CD4-positive, alpha-beta memory T cell (primary cell): ENCODE measurements at regions not wholly inside any gene's neighbourhood (a gene's known extent, or its start where the extent isn't known, plus 50 kb on each side); places are given as distances from the start of the nearest gene placed in this dataset.

Source experiments
- CTCF ChIA-PET: fragments of 350-600 bp; sonication (Branson Sonifier 250); formaldehyde crosslinking; loops from one replicate; lab custom pipeline; 2021; ENCODE audit warnings: inconsistent platforms; ENCODE audit not compliant: partially characterized antibody; lab: Charles Lee
- POLR2A ChIA-PET: fragments of 350-600 bp; sonication (Branson Sonifier 250); formaldehyde crosslinking; loops from one replicate; lab custom pipeline; 2021; ENCODE audit not compliant: partially characterized antibody; lab: Charles Lee
- DNase-seq, 5 donors: peaks; one replicate each; pipeline versions ENCODE4 v3.0.0 to v3.0.0-alpha.2; 2020 to 2022; ENCODE audit warnings: mixed read lengths in 1 of 5
- H3K27ac ChIP-seq: one replicate; pipeline ENCODE4 v1.7.0; 2013; ENCODE audit warnings: low read depth, low read length
- H3K27me3 ChIP-seq: 2 replicates; pipeline ENCODE4 v1.7.0; 2013; ENCODE audit warnings: mild to moderate bottlenecking, low read length, moderate library complexity; ENCODE audit not compliant: insufficient read depth
- H3K36me3 ChIP-seq: 2 replicates; pipeline ENCODE4 v1.7.0; 2013; ENCODE audit warnings: mild to moderate bottlenecking, low read length, moderate library complexity; ENCODE audit not compliant: insufficient read depth
- H3K4me1 ChIP-seq: 2 replicates; pipeline ENCODE4 v1.7.0; 2013; ENCODE audit warnings: mild to moderate bottlenecking, low read length, moderate library complexity; ENCODE audit not compliant: insufficient read depth
- H3K4me3 ChIP-seq, 2 donors: one replicate each; pipeline ENCODE4 v1.7.0; 2013; ENCODE audit warnings: low read length in 2 of 2, mild to moderate bottlenecking in 1 of 2
- H3K9me3 ChIP-seq, 2 donors: one replicate each; pipeline ENCODE4 v1.7.0; 2013; ENCODE audit warnings: low read length in 2 of 2, control low read depth in 1 of 2; ENCODE audit not compliant: control insufficient read depth in 1 of 2
- H3K27ac Mint-ChIP-seq, 7 donors: one replicate each; pipeline ENCODE4 v1.8.0; 2020 to 2021; ENCODE audit warnings: mixed read lengths in 7 of 7, mild to moderate bottlenecking in 6 of 7, inconsistent platforms in 3 of 7, moderate library complexity in 3 of 7
- H3K27me3 Mint-ChIP-seq, 2 donors: one replicate each; pipeline ENCODE4 v1.8.0; 2020 to 2021; ENCODE audit warnings: mixed read lengths in 2 of 2
- H3K36me3 Mint-ChIP-seq, 2 donors: one replicate each; pipeline ENCODE4 v1.8.0; 2020 to 2021; ENCODE audit warnings: mixed read lengths in 2 of 2, inconsistent platforms in 1 of 2, mild to moderate bottlenecking in 1 of 2
- H3K4me1 Mint-ChIP-seq, 4 donors: one replicate each; pipeline ENCODE4 v1.8.0; 2020 to 2021; ENCODE audit warnings: mixed read lengths in 4 of 4, mild to moderate bottlenecking in 1 of 4
- H3K4me3 Mint-ChIP-seq, 8 donors: one replicate each; pipeline ENCODE4 v1.8.0; 2020 to 2021; ENCODE audit warnings: mixed read lengths in 8 of 8, mild to moderate bottlenecking in 7 of 8, moderate library complexity in 6 of 8, inconsistent platforms in 3 of 8
- H3K9me3 Mint-ChIP-seq, 8 donors: one replicate each; pipeline ENCODE4 v1.8.0; 2020 to 2021; ENCODE audit warnings: mixed read lengths in 8 of 8, mild to moderate bottlenecking in 5 of 8, inconsistent platforms in 3 of 8, moderate library complexity in 1 of 8
- intact Hi-C: fragments of 100-400 bp; cut with micrococcal nuclease; formaldehyde crosslinking; loops from one replicate; pipeline ENCODE4 v1.15.1; 2023

- H3K36me3 ChIP-seq = no peaks in the 10 kb centered on the region
- CTCF ChIA-PET = no interaction called here
- Mint-ChIP-seq H3K9me3 (no peaks in the 10 kb centered on the region), H3K27ac (no peak overlapping the region), H3K4me1 (peaks cover 0 to 1% (median 0%) of the 10 kb centered on the region in 4 donors), H3K36me3 (no peaks in the 10 kb centered on the region), H3K27me3 (peaks cover 29 to 48% of the 10 kb centered on the region in 2 donors), H3K4me3 (no peak overlapping the region)
- no peak overlapping the region for H3K4me3 ChIP-seq
- intact Hi-C loops = no loop called here
- DNase-seq = no peak
- no peaks in the 10 kb centered on the region for H3K4me1 ChIP-seq
- no peaks in the 10 kb centered on the region for H3K27me3 ChIP-seq
- no peaks in the 10 kb centered on the region for H3K9me3 ChIP-seq
- POLR2A ChIA-PET = no interaction called here
- no peak overlapping the region for H3K27ac ChIP-seq
Measured at GRCh38 chr17:79476074-79476652, 134.7 kb downstream of the RBFOX3 start.

- Mint-ChIP-seq H3K4me1 (peaks cover 0 to 1% (median 0%) of the 10 kb centered on the region in 4 donors), H3K9me3 (no peaks in the 10 kb centered on the region), H3K27ac (no peak overlapping the region), H3K27me3 (peaks cover 27 to 51% of the 10 kb centered on the region in 2 donors), H3K4me3 (no peak overlapping the region), H3K36me3 (no peaks in the 10 kb centered on the region)
- no peak overlapping the region for H3K4me3 ChIP-seq
- no peak for DNase-seq
- H3K27ac ChIP-seq = no peak overlapping the region
- no peaks in the 10 kb centered on the region for H3K9me3 ChIP-seq
- H3K4me1 ChIP-seq = no peaks in the 10 kb centered on the region
- no peaks in the 10 kb centered on the region for H3K27me3 ChIP-seq
- intact Hi-C loops = no loop called here
- H3K36me3 ChIP-seq = no peaks in the 10 kb centered on the region
- ChIA-PET POLR2A (no interaction called here), CTCF (no interaction called here)
Measured at GRCh38 chr17:79473876-79474440, 136.9 kb downstream of the RBFOX3 start.

- peaks cover 26 to 49% of the 10 kb centered on the region in 2 donors for H3K27me3 Mint-ChIP-seq
- H3K9me3 ChIP-seq = no peaks in the 10 kb centered on the region
Measured at GRCh38 chr17:79473111-79473875, 137.6 kb downstream of the RBFOX3 start.

GRCh38 chr17:79470754-79471153 lies 140.1 kb downstream of the RBFOX3 start:
- H3K4me3 ChIP-seq = no peak overlapping the region
- no peak overlapping the region for H3K27ac ChIP-seq
- H3K4me3 Mint-ChIP-seq = no peak overlapping the region
- H3K27me3 Mint-ChIP-seq = peaks cover 17 to 40% of the 10 kb centered on the region in 2 donors
- ChIA-PET CTCF (no interaction called here), POLR2A (no interaction called here)
- H3K27me3 ChIP-seq = peaks cover 5% of the 10 kb centered on the region
- H3K36me3 Mint-ChIP-seq = no peaks in the 10 kb centered on the region
- H3K4me1 Mint-ChIP-seq = peaks cover 0 to 1% (median 0%) of the 10 kb centered on the region in 4 donors
- no peaks in the 10 kb centered on the region for H3K4me1 ChIP-seq
- H3K27ac Mint-ChIP-seq = no peak overlapping the region
- intact Hi-C loops = no loop called here
- H3K9me3 Mint-ChIP-seq = no peaks in the 10 kb centered on the region
- H3K36me3 ChIP-seq = no peaks in the 10 kb centered on the region
- no peak for DNase-seq
- no peaks in the 10 kb centered on the region for H3K9me3 ChIP-seq

More at GRCh38 chr17:79473111-79473875, 137.6 kb downstream of the RBFOX3 start:
- no peaks in the 10 kb centered on the region for H3K36me3 ChIP-seq
- intact Hi-C loops = no loop called here
- CTCF ChIA-PET = no interaction called here
- H3K4me1 ChIP-seq = no peaks in the 10 kb centered on the region
- no peaks in the 10 kb centered on the region for H3K36me3 Mint-ChIP-seq
- H3K4me3 ChIP-seq = no peak overlapping the region
- no peaks in the 10 kb centered on the region for H3K9me3 Mint-ChIP-seq
- H3K27ac Mint-ChIP-seq = no peak overlapping the region
- no peak for DNase-seq
- H3K4me3 Mint-ChIP-seq = no peak overlapping the region
- peaks cover 4% of the 10 kb centered on the region for H3K27me3 ChIP-seq
- peaks cover 0 to 1% (median 0%) of the 10 kb centered on the region in 4 donors for H3K4me1 Mint-ChIP-seq
- POLR2A ChIA-PET = no interaction called here
- H3K27ac ChIP-seq = no peak overlapping the region

GRCh38 chr17:79469646-79470045 lies 141.2 kb downstream of the RBFOX3 start:
- H3K4me3 ChIP-seq = no peak overlapping the region
- Mint-ChIP-seq H3K4me1 (peaks cover 0 to 1% (median 0%) of the 10 kb centered on the region in 4 donors), H3K9me3 (no peaks in the 10 kb centered on the region), H3K27me3 (peaks cover 13 to 31% of the 10 kb centered on the region in 2 donors), H3K27ac (no peak overlapping the region), H3K36me3 (no peaks in the 10 kb centered on the region), H3K4me3 (no peak overlapping the region)
- intact Hi-C loops = no loop called here
- no peaks in the 10 kb centered on the region for H3K4me1 ChIP-seq
- H3K27me3 ChIP-seq = peaks cover 5% of the 10 kb centered on the region
- DNase-seq = no peak
- H3K9me3 ChIP-seq = no peaks in the 10 kb centered on the region
- no peak overlapping the region for H3K27ac ChIP-seq
- POLR2A ChIA-PET = no interaction called here
- CTCF ChIA-PET = no interaction called here
- no peaks in the 10 kb centered on the region for H3K36me3 ChIP-seq

- ChIA-PET CTCF (no interaction called here), POLR2A (no interaction called here)
- Histone ChIP-seq H3K36me3 (no peaks in the 10 kb centered on the region), H3K27me3 (peaks cover 5% of the 10 kb centered on the region), H3K9me3 (no peaks in the 10 kb centered on the region), H3K4me3 (no peak overlapping the region), H3K27ac (no peak overlapping the region), H3K4me1 (no peaks in the 10 kb centered on the region)
- intact Hi-C loops = no loop called here
- Mint-ChIP-seq H3K27me3 (peaks cover 7 to 22% of the 10 kb centered on the region in 2 donors), H3K4me1 (peaks cover 0 to 1% (median 0%) of the 10 kb centered on the region in 4 donors), H3K9me3 (no peaks in the 10 kb centered on the region), H3K36me3 (no peaks in the 10 kb centered on the region), H3K27ac (no peak overlapping the region), H3K4me3 (no peak overlapping the region)
- no peak for DNase-seq
Measured at GRCh38 chr17:79468183-79468944, 142.5 kb downstream of the RBFOX3 start.
